Fibroblast of villous mesenchyme (primary cell): ENCODE measurements at regions not wholly inside any gene's neighbourhood (a gene's known extent, or its start where the extent isn't known, plus 50 kb on each side); places are given as distances from the start of the nearest gene placed in this dataset.
A peak's percentile ranks its signal among the peaks of the same experiment; 100 is the strongest.

Experiments
- DNase-seq: peaks from one replicate; pipeline ENCODE4 v3.0.0-alpha.2; 2010; ENCODE audit warnings: low read depth
- H3K4me3 ChIP-seq: 2 replicates; pipeline ENCODE4 v1.5.1; 2011; ENCODE audit warnings: low read depth, mild to moderate bottlenecking, low read length
- CTCF ChIP-seq: IDR thresholded peaks from 2 replicates; pipeline ENCODE4 v1.5.1; 2012; ENCODE audit warnings: low read depth, mild to moderate bottlenecking, low read length; ENCODE audit not compliant: insufficient read depth

GRCh38 chr3:59563072-59563605 is 513.3 kb upstream of the CFAP20DC start:
- no peak overlapping the region for H3K4me3 ChIP-seq
- DNase-seq: no peak
- no peak for TF ChIP-seq CTCF

GRCh38 chr3:59559721-59560435 is 510.1 kb upstream of the CFAP20DC start:
- TF ChIP-seq CTCF: no peak
- DNase-seq: peak; percentile 75
- H3K4me3 ChIP-seq: no peak overlapping the region

GRCh38 chr3:59558906-59559720 is 509.3 kb upstream of the CFAP20DC start:
- DNase-seq: no peak
- no peak overlapping the region for H3K4me3 ChIP-seq
- no peak for TF ChIP-seq CTCF

GRCh38 chr3:59555593-59556315 is 505.9 kb upstream of the CFAP20DC start:
- DNase-seq: no peak
- H3K4me3 ChIP-seq: no peak overlapping the region
- no peak for TF ChIP-seq CTCF

- no peak for TF ChIP-seq CTCF
- H3K4me3 ChIP-seq: no peak overlapping the region
- DNase-seq: no peak
Measured at GRCh38 chr3:59553076-59553475, 503.3 kb upstream of the CFAP20DC start.

- H3K4me3 ChIP-seq: no peak overlapping the region
- no peak for DNase-seq
- TF ChIP-seq CTCF: no peak
Measured at GRCh38 chr3:59551834-59552233, 502.0 kb upstream of the CFAP20DC start.
